HG02678 (cell line): ENCODE measurements at regions not wholly inside any gene's neighbourhood (a gene's known extent, or its start where the extent isn't known, plus 50 kb on each side); places are given as distances from the start of the nearest gene placed in this dataset.

ENCODE experiments used
- ATAC-seq: cut with Tn5 transposase; IDR thresholded peaks from one replicate; pipeline ENCODE4 v1.9.1; 2021; ENCODE audit warnings: mild to moderate bottlenecking, moderate library complexity; ENCODE audit not compliant: unreplicated experiment

DNA sequence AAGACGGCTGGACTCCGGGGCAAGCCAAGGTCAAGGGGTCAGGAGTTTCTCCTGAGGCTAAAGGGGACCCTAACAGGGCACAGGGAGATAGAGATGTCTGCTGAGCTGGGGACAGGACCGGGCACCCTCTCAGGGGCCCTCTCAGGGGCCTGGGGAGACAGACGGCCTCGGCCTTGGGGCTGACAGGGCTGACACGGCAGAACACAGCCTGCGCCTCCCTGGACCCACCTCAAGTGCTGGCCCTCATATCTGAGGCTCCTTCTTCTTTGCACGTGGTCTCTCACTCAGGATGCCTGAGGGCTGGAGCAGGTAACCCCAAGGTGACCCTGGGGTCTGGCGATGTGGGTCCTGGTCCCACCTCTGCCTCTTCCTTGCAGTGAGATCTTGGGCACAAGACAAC lies 186.9 kb upstream of the TNRC6C start:
- no peak for ATAC-seq

DNA sequence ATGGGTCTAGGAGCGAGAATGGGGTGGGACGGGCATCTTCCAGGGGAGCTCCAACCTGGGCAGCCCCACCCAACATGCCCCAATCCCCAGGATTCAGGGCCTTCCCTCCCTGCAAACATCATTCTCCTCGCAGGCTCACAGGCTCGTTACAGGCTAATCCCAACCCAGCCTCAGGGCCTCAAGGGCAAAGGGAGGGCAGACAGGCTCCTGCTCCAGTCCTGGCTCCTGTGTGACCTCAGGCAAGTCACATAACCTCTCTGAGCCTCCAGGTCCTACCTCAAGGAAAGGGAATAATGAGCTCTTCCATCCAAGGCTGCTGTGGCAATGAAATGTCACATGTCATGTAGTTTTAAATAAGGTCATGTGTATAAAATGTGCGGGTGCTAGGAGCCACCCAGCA lies 186.5 kb upstream of the TNRC6C start:
- no peak for ATAC-seq

DNA sequence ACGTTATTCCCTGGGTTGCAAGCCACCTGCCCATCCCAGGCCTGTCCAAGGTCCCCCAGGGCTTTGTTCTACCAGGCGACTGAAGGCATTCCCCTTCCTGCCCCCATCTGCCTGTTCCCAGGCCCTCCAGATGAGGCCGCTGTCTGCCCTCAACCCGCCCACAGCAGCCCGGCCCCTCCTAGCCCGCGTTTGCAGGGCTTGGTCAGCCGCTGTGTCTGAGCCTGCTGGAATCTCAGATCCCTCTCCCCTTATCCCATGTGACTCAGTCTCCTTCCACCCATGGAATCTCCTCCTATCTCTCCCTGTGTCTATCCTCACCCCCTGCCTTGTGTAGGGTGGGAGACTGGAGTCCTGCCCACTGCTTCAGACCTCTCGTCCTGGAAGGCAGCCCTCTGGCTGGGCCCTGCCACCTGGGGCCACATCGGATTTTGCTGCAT lies 186.0 kb upstream of the TNRC6C start:
- no peak for ATAC-seq

DNA sequence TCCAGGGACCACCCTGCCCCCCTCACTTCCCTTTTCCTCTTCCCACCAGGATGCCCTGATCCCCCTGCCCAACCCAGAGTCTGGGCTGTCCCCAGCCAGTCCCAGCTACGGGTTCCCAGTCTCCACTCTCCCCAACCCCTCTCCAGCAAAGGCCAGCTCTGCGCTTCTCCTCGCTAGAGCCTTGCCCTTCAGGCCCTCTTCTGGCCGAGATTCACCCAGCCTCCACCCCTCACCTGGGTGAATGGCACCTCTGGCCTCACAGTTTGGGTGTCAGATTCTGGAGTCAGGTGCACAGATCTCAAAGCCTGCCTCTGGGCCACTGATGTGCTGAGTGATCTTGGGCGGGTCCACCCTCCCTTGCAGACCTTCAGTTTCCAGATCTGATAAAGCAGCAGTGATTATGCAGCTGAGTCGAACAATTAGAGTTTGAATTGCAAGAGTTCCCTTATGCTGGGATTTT lies 185.6 kb upstream of the TNRC6C start:
- no peak for ATAC-seq

DNA sequence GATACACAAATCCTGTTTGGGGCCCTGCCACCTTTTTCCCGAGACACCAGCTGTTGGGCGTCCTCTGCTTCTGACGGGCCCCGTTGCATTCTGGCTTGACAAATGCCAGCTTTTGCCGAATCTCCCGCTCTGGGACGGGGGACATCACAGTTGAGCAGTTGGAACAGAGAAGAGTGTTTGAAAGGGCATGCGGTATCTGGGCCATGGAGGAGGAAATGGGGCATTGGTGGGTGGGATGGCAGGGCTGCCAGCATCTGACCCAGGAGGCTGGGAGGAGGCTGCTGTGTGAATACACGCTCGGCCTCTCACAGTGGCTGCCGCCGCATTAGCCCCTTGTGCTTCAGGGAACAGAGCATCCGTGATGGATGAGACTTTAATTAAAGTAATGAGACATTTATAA lies 184.3 kb upstream of the TNRC6C start:
- no peak for ATAC-seq

DNA sequence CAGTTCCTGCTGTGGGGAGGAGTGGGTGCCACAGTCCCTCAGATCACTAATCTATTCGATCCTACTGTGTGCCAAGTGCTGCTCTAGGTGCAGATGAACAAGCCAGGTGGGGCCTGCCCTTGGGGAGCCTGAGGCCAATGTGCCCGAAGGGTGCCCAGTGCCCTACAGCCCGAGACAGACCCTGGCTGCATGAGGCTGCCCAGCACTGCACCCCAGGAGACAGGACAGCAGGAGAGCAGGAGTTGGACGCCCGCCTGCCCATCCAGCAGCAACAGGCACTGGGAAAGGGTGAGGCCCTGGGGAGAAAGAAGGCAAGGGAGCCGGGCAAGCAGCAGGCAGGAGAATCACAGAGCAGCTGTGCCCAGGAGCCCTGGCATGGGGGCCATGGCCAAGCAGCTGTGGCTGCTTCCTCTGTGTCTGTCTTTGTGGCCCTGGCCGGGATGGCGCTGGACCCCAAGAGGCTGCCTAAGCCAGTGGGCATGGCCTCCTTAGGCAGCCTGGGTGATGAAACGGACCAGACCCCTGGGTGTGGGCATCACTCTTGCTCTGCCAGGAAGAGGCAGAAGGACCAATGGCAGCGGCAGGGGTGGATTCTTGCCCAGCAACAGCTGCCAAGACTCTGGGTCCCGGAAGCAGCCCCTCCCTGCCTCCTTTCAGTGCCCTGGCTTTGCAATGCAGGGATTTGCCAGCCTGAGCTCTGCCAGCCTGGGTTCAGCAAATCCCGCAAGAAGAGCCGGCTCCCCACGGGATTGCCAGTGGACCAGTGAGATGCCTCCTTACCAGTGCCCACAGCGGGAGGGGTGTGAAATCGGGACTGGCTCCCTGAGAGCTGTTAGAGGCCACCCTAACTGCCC lies 179.6 kb upstream of the TNRC6C start:
- no peak for ATAC-seq

DNA sequence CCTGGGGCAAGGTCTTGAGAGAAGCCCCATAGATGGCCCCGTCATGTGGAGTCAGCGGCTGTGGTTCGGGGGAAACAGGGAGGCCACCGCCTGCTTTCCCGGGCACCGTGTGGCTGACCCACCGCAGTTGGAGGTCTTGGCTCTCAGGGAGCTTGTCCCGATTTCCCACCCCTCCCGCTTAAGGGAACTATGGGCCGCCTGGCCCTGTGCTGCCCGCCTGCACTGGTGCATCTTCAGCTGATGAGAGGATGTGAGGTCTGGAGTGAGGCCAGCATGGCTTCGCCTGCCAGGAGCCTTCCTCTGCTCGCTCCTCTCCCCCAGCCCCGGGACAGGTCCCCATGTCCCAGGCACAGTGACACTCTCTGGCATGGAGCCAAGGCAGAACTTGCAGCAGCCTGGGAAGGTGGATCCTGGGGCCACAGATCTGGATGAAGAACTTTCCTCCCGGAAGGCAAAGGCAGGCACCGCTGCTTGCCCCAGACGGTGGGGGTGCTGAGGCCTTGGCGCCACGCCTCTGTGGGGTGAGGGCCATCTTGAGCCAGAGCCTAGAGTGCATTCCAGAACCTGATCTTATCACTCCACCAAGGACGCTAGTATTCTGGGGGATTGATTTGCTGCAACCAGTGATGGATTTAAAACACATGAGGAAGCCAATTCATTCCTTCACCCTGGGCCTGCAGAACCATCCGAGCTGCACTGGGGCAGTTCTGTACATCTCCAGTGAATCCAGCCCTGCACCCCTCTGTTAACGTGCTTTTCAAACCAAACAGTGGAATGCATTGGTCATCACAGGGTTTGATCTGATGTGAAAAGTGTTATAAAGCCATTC lies 178.6 kb upstream of the TNRC6C start:
- no peak for ATAC-seq

DNA sequence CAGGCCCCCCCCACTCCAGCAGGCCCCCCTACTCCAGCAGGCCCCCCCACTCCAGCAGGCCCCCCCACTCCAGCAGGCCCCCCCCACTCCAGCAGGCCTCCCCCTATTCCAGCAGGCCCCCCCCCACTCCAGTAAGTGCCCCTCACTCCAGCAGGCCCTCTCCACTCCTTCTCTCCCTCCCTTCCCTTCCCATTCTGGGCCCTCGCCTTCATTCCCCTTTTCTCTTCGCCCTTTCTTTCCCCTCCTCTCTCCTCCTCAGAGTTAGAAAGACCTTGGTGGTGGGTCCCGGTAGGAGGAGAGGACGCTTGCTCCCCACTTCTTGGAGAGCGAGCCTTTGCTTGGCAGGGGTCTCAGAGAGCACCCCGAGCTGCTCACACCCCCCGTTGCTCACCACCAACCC lies 177.0 kb upstream of the TNRC6C start:
- ATAC-seq = no peak

DNA sequence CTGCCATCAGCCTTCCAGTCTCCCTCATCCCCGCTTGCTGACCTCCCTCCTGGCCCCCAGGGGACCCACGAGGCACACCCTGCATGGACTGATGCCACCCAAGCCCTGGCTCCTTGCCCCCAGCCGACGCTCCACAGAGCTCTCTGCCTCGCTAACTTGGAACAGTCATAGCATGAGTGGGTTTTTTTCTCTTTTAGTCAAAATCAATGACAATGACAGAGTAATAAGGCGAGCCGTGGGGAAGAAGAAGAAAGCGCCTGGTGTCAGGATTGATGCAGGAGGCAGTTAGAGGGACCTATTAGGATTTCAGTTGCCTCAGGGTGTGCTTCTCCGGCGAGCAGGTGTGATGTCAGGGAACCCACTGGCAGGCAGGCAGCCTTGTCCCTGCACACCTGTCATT lies 176.3 kb upstream of the TNRC6C start:
- no peak for ATAC-seq

DNA sequence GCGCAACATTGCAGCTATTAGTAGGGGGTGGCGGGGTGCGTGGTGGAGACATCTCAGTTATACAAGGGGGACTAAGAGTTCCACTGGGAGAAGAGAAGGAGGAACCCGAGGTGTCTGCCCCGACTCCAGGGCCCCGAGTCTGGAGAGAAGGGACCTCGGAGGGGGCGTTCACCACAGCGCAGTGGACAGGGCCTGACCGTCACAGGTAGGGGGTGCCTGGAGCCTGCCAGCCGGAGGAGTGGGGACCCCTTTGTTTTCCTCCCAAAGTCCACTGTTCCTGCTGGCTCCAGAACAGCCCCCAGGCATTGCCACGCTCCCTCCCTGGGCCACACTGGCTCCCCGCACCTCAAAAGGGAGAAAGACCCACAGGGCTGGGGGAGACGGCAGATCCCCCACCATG lies 175.9 kb upstream of the TNRC6C start:
- ATAC-seq = no peak

DNA sequence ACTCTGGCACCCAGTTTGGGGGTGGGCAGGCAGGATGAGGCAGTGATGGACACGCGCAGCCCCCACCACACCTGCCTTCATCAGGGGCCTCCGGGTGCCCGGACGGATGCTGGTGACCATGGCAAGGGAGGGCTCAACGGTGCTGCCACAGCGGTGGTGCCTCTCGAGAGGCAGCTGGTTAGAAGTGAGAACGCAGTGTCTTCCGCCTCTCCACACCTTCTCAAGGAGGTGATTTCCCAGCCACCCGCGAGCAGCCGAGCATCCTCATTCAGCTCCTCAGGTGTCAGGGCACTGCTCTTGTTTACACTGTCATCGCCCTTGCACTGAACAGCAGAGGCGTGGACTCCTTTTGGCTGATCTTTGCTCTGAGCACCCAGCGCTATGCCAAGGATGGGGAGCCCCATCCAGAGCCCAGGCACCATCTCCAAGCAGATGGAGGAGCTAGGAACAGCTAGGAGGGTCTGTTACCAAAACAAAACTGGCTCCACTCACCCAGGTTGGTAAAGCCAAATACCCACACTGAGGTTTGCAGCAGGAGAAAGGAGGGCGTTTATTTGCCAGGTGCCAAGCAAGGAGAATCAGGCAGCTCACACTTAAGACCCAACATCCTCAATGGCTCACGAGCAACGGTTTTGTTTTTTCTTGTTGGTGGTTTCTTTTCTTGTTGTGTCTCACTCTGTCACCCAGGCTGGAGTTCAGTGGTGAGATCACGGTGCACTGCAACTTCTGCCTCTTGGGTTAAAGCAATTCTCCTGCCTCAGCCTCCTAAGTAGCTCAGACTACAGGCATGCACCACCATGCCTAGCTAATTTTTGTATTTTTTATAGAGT lies 174.3 kb upstream of the TNRC6C start:
- no peak for ATAC-seq

DNA sequence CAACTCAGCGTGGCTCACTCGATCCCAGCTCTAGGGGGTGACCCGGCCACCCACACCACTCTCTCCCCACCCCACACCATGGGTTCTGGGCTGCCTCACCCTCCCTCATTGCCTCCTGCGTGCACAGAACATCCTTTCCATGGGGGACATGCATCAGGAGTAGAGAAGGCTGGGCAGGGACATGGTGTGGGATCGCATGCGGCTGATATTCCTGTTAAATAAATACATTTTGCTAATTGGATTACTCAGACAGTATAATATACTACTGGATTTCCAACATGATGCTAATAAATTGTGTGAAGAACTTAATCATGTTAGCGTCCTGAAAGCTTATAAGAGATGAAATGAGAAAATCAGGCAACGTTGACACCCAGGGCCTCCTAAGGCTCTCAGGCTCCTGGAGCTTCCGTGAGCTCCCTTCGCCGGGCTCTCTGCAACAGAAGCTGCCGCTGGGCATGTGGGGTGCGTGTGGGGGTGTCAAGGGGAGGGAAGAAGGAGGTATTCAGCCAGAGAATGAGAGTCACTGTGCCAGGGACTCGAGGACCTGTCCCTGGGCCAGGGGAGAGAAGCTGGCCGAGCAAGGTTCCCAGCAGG lies 173.1 kb upstream of the TNRC6C start:
- no peak for ATAC-seq

DNA sequence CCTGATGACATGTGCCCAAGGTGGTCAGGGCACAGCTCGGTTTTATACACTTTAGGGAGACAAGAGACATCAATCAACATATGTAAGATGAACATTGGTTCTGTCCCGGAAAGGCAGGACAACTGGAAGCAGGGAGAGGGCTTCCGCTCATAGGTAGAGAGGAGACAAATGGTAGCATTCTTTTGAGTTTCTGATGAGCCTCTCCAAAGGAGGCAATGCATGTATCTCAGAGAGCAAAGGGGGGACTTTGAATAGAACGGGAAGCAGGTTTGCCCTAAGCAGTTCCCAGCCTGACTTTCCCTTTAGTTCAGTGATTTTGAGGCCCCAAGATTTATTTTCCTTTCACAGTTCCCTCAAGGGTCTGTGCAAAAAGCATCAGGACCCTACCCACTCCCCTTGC lies 172.4 kb upstream of the TNRC6C start:
- no peak for ATAC-seq

DNA sequence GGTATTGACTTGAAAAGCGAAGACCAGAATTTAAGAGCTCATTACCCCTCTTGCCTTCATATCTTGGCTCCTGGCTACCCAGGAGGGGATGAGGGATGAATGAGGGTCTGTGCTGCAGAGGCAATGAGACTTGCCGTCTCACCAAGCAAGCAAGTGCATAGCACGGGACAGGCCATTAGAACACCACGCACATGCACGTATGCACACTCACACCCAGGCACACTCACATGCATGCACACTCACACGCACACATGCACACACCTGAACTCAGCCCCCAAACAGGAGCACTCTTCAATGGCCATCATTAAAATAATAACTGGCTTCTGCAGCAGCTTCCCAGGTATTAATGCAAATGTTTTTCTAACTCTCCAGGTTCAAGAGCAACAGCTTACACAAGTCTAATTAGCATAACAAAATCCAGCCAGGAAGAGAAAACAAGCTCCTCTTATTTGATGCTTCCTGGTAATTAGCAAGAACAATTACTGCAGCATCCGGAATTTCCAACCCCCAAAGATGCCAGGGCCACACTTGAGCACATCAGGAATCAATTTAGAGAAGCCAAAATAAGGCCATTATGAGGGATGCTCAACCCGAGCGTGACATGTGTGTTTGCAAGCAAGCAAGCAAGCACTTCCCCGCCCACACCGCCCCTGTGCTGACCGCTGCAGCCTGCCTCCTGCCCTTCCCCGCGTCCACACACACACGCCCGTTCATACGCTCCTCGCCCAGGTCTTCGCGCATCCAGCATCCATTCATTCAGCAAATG lies 171.6 kb upstream of the TNRC6C start:
- ATAC-seq = no peak

DNA sequence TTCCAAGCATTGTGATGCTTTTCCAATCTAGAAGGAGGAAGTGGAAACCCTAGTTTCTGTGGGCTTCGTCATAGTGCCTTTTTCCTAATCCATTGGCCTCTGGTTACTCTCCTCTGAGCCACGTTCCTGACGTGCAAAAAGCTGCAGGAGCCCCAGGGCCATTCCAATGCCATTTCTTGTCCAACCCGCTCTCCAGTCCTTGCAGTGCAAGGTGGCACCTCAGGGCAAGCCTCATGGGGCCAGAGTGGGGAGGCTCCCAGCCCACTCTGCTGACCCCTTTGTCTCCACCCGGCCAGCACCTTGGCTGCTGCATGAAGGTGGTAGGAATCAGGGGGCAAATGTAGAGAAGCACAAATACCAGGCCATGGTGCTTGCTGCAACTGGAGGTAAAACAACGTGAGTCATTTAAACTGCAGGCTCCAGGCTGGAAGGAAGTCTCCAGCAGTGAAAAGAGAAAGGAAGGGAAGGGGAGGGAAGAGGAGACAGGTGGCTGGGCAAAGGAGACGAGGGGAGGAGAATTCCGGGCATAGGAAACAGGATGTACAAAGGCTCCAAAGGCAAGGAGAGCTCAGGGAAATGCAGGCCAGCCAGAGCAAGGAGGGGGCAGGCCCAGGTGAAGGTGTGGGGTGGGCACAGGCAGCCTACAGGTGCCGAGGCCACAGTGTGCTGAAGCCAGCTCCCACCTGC lies 168.2 kb upstream of the TNRC6C start:
- no peak for ATAC-seq

DNA sequence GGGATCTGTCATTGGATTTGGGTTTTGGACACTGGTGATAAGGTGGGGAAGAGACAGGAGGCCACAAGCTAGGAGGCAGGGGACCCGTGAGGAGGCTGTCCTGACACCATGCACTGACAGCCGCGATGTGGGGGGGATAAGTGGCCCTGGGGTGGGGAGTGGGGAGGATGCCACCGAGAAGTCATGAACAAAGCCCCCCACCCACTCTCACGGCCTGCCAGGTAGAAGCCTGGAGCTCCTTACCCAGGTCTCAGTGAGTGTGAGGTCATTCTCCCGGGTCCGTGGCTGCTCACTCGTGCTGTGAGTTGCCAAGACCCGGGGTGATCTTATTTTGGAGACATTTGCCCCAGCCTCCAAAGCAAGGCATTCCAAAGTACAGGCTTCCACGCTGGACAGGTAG lies 165.9 kb upstream of the TNRC6C start:
- ATAC-seq = no peak

DNA sequence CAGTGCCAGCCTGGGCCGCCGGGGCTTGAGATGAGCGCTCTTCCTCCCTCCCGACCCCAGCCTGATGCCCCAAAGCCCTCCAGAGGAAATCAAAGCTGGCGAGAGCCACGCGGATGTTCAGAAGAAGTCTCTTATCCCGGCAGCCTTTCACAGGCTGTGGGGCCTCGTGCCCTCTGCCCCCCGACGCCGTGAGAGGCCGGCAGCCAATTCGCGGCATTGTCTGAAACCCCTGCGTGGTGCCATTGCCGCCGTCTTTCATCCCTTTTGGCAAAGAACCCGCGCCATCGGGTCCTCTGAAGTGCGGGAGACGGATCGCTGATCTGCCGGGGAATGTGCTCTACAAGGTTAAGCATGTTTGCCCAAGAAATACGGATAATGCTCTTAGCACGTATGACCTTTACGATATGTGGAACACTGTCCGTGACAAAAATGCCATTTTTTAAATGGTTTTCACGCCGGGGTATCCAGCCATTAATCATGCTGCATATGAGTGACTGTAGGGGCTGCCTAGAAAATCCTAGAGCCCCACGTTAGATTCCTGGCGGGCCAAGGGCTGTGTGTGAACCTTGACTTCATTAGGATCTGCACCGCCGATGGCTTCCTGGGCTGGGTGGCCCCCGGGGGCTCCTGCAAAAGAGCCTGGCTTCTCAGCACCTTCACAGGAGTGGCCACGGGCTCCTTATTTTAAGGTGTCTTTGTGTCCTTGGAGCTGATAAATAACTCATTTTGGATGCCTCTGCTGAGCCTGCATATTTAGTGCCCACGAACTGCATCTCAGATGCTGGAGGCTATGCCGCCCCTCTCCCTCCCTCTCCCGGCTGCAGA lies 165.1 kb upstream of the TNRC6C start:
- ATAC-seq = no peak

DNA sequence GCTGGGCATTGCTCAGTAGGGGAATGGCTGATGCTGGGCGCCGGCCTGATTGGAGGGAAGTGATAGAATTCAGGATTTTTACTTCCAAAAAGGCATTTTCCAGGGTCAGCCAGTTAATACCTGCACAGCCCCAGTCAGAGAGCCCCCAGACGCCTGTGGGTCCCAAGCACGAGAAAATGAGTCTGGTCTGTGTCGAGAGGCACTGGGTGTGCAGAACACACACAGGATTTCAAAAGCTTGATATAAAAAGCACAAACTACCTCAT lies 164.6 kb upstream of the TNRC6C start:
- ATAC-seq = no peak

DNA sequence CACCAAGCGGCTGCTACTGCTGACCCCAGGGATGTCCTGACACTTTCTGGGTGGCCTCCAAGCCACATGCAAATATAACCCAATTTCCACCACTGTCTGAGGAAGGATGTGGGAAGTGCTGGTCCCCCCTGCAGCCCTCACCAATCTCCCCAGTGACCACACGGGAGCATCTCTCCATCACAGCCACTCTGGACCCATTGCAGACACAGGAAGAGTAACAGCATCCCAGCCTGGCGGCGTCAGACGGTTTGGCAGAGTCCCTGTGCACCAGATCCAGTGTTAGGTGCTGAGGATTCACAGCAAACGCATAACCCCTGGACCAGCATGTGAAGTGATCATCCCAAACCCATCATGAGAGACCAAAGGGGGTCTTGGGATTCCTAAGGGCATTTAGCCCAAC lies 163.7 kb upstream of the TNRC6C start:
- ATAC-seq = no peak
